ENCODE measurements at regions not wholly inside any gene's neighbourhood (a gene's known extent, or its start where the extent isn't known, plus 50 kb on each side); places are given as distances from the start of the nearest gene placed in this dataset.

GRCh38 chr2:105691947-105692390 is 52.7 kb upstream of the NCK2 start:
- Histone ChIP-seq H3K4me3 (no peak overlapping the region), H3K4me2 (no peak overlapping the region), H3K36me3 (no peaks in the 10 kb centered on the region), H3K27ac (no peak overlapping the region), H3K4me1 (peaks cover 1% of the 10 kb centered on the region; the same call in 1 of the 2 replicates), H3K9me3 (no peaks in the 10 kb centered on the region), H3K27me3 (no peaks in the 10 kb centered on the region), H3K9ac (no peak overlapping the region), H4K20me1 (no peaks in the 10 kb centered on the region)
- no peak for TF ChIP-seq Cebpa-rat (IDR thresholded peaks at IDR 0.05)

- no peak overlapping the region for H3K27ac ChIP-seq
- no peaks in the 10 kb centered on the region for H3K4me1 ChIP-seq
- H4K20me1 ChIP-seq, result no peaks in the 10 kb centered on the region
- H3K4me2 ChIP-seq, result no peak overlapping the region
- no peaks in the 10 kb centered on the region for H3K9me3 ChIP-seq
- H3K36me3 ChIP-seq, result no peaks in the 10 kb centered on the region
- no peak overlapping the region for H3K4me3 ChIP-seq
- no peak overlapping the region for H3K9ac ChIP-seq
- no peak for TF ChIP-seq Cebpa-rat (IDR thresholded peaks at IDR 0.05)
- H3K27me3 ChIP-seq, result no peaks in the 10 kb centered on the region
These were observed 54.1 kb upstream of the NCK2 start for GRCh38 chr2:105690566-105690965.

GRCh38 chr2:105689484-105689883 is 55.2 kb upstream of the NCK2 start:
- Histone ChIP-seq H3K9ac (no peak overlapping the region), H3K9me3 (no peaks in the 10 kb centered on the region), H3K4me1 (no peaks in the 10 kb centered on the region), H3K27ac (no peak overlapping the region), H3K27me3 (no peaks in the 10 kb centered on the region), H3K36me3 (no peaks in the 10 kb centered on the region), H3K4me3 (no peak overlapping the region), H4K20me1 (no peaks in the 10 kb centered on the region), H3K4me2 (no peak overlapping the region)
- no peak for TF ChIP-seq Cebpa-rat (IDR thresholded peaks at IDR 0.05)

- Histone ChIP-seq H3K27me3 (no peaks in the 10 kb centered on the region), H3K9me3 (no peaks in the 10 kb centered on the region), H3K27ac (no peak overlapping the region), H3K36me3 (no peaks in the 10 kb centered on the region), H3K4me1 (no peaks in the 10 kb centered on the region), H3K4me2 (no peak overlapping the region), H3K9ac (no peak overlapping the region), H3K4me3 (no peak overlapping the region), H4K20me1 (no peaks in the 10 kb centered on the region)
- no peak for TF ChIP-seq Cebpa-rat (IDR thresholded peaks at IDR 0.05)
These were observed 55.8 kb upstream of the NCK2 start for GRCh38 chr2:105688946-105689345.

- Histone ChIP-seq H3K9ac (no peak overlapping the region), H3K4me1 (no peaks in the 10 kb centered on the region), H4K20me1 (no peaks in the 10 kb centered on the region), H3K36me3 (no peaks in the 10 kb centered on the region), H3K4me2 (no peak overlapping the region), H3K27ac (no peak overlapping the region), H3K9me3 (no peaks in the 10 kb centered on the region), H3K4me3 (no peak overlapping the region), H3K27me3 (no peaks in the 10 kb centered on the region)
- TF ChIP-seq Cebpa-rat (IDR thresholded peaks at IDR 0.05), result no peak
These were observed 58.1 kb upstream of the NCK2 start for GRCh38 chr2:105686588-105686987.

- H3K27me3 ChIP-seq, result no peaks in the 10 kb centered on the region
- no peak overlapping the region for H3K4me3 ChIP-seq
- TF ChIP-seq Cebpa-rat (IDR thresholded peaks at IDR 0.05), result no peak
- H3K9ac ChIP-seq, result no peak overlapping the region
- no peaks in the 10 kb centered on the region for H4K20me1 ChIP-seq
- no peaks in the 10 kb centered on the region for H3K9me3 ChIP-seq
- no peak overlapping the region for H3K27ac ChIP-seq
- no peaks in the 10 kb centered on the region for H3K4me1 ChIP-seq
- H3K36me3 ChIP-seq, result no peaks in the 10 kb centered on the region
- no peak overlapping the region for H3K4me2 ChIP-seq
These were observed 61.7 kb upstream of the NCK2 start for GRCh38 chr2:105683011-105683492.

GRCh38 chr2:105682401-105682800 is 62.3 kb upstream of the NCK2 start:
- no peak for TF ChIP-seq Cebpa-rat (IDR thresholded peaks at IDR 0.05)
- no peak overlapping the region for H3K4me2 ChIP-seq
- H3K27me3 ChIP-seq, result no peaks in the 10 kb centered on the region
- H4K20me1 ChIP-seq, result no peaks in the 10 kb centered on the region
- no peaks in the 10 kb centered on the region for H3K4me1 ChIP-seq
- H3K27ac ChIP-seq, result no peak overlapping the region
- no peak overlapping the region for H3K4me3 ChIP-seq
- H3K36me3 ChIP-seq, result no peaks in the 10 kb centered on the region
- H3K9ac ChIP-seq, result no peak overlapping the region
- H3K9me3 ChIP-seq, result no peaks in the 10 kb centered on the region

- Histone ChIP-seq H3K36me3 (no peaks in the 10 kb centered on the region), H3K4me1 (no peaks in the 10 kb centered on the region), H3K4me3 (no peak overlapping the region), H3K27ac (no peak overlapping the region), H3K27me3 (no peaks in the 10 kb centered on the region), H3K9ac (no peak overlapping the region), H3K4me2 (no peak overlapping the region), H4K20me1 (no peaks in the 10 kb centered on the region), H3K9me3 (no peaks in the 10 kb centered on the region)
- TF ChIP-seq Cebpa-rat (IDR thresholded peaks at IDR 0.05), result no peak
These were observed 62.8 kb upstream of the NCK2 start for GRCh38 chr2:105681927-105682326.

GRCh38 chr2:105680357-105680756 is 64.4 kb upstream of the NCK2 start:
- Histone ChIP-seq H3K27ac (no peak overlapping the region), H3K9me3 (no peaks in the 10 kb centered on the region), H3K4me1 (no peaks in the 10 kb centered on the region), H3K4me3 (no peak overlapping the region), H4K20me1 (no peaks in the 10 kb centered on the region), H3K9ac (no peak overlapping the region), H3K4me2 (no peak overlapping the region), H3K27me3 (no peaks in the 10 kb centered on the region), H3K36me3 (no peaks in the 10 kb centered on the region)
- no peak for TF ChIP-seq Cebpa-rat (IDR thresholded peaks at IDR 0.05)

- Histone ChIP-seq H3K9me3 (0 out of 2 replicates have a peak, but pooled peaks cover under 1% of the 10 kb centered on the region), H3K4me3 (no peak overlapping the region), H3K4me1 (peaks cover 13% of the 10 kb centered on the region), H3K4me2 (no peak overlapping the region), H3K27me3 (no peaks in the 10 kb centered on the region), H3K27ac (no peak overlapping the region), H3K36me3 (no peaks in the 10 kb centered on the region), H4K20me1 (no peaks in the 10 kb centered on the region), H3K9ac (no peak overlapping the region)
- TF ChIP-seq Cebpa-rat (IDR thresholded peaks at IDR 0.05), result no peak
These were observed 66.4 kb upstream of the NCK2 start for GRCh38 chr2:105678346-105678745.

- TF ChIP-seq Cebpa-rat (IDR thresholded peaks at IDR 0.05), result no peak
- Histone ChIP-seq H3K4me2 (no peak overlapping the region), H3K27me3 (no peaks in the 10 kb centered on the region), H3K9me3 (0 out of 2 replicates have a peak, but pooled peaks cover 5% of the 10 kb centered on the region), H4K20me1 (no peaks in the 10 kb centered on the region), H3K27ac (no peak overlapping the region), H3K36me3 (no peaks in the 10 kb centered on the region), H3K9ac (no peak overlapping the region), H3K4me1 (peaks cover 13% of the 10 kb centered on the region), H3K4me3 (no peak overlapping the region)
These were observed 66.8 kb upstream of the NCK2 start for GRCh38 chr2:105677901-105678300.
